ENCODE measurements at regions not wholly inside any gene's neighbourhood (a gene's known extent, or its start where the extent isn't known, plus 50 kb on each side); places are given as distances from the start of the nearest gene placed in this dataset.
"Not testable (repeated sequence)": the region's sequence is repeated elsewhere in the genome, so short reads cannot be mapped to it uniquely, and the experiment has no call there.

- H3K36me3 ChIP-seq (ENCODE audit: control insufficient read depth, insufficient read depth, low read length); H3K4me3 ChIP-seq (ENCODE audit: low read depth, low read length); H3K27me3 ChIP-seq (replicated peaks; ENCODE audit: control insufficient read depth, insufficient read depth, low read length); H3K4me3 Mint-ChIP-seq (ENCODE audit: unreplicated experiment); intact Hi-C loops (cut with micrococcal nuclease; ENCODE audit: unreplicated experiment); CTCF ChIA-PET; BruUV-seq (replicated peaks); DNase-seq; H3K9me3 Mint-ChIP-seq (ENCODE audit: unreplicated experiment); H3K4me1 ChIP-seq; H3K36me3 Mint-ChIP-seq (ENCODE audit: insufficient read depth, unreplicated experiment); H3K27ac Mint-ChIP-seq (ENCODE audit: unreplicated experiment); H3K9me3 ChIP-seq; POLR2A ChIA-PET; H3K27me3 Mint-ChIP-seq (ENCODE audit: insufficient read depth, unreplicated experiment); H3K4me1 Mint-ChIP-seq (ENCODE audit: low read depth, unreplicated experiment): not testable (repeated sequence)
Measured at GRCh38 chr2:87639801-87640440, 108.0 kb upstream of the PLGLB2 start.

GRCh38 chr2:87640961-87641563, 106.8 kb upstream of the PLGLB2 start:
- H3K36me3 Mint-ChIP-seq (ENCODE audit: insufficient read depth, unreplicated experiment); H3K4me3 ChIP-seq (ENCODE audit: low read depth, low read length); POLR2A ChIA-PET; CTCF ChIA-PET; H3K36me3 ChIP-seq (ENCODE audit: control insufficient read depth, insufficient read depth, low read length); H3K27me3 ChIP-seq (replicated peaks; ENCODE audit: control insufficient read depth, insufficient read depth, low read length); BruUV-seq (replicated peaks); H3K9me3 ChIP-seq; H3K27me3 Mint-ChIP-seq (ENCODE audit: insufficient read depth, unreplicated experiment); H3K4me1 ChIP-seq; H3K4me1 Mint-ChIP-seq (ENCODE audit: low read depth, unreplicated experiment); DNase-seq; intact Hi-C loops (cut with micrococcal nuclease; ENCODE audit: unreplicated experiment); H3K9me3 Mint-ChIP-seq (ENCODE audit: unreplicated experiment); H3K4me3 Mint-ChIP-seq (ENCODE audit: unreplicated experiment): not testable (repeated sequence)
- peak overlapping the region; percentile 66 for H3K27ac Mint-ChIP-seq (ENCODE audit: unreplicated experiment)

DNA sequence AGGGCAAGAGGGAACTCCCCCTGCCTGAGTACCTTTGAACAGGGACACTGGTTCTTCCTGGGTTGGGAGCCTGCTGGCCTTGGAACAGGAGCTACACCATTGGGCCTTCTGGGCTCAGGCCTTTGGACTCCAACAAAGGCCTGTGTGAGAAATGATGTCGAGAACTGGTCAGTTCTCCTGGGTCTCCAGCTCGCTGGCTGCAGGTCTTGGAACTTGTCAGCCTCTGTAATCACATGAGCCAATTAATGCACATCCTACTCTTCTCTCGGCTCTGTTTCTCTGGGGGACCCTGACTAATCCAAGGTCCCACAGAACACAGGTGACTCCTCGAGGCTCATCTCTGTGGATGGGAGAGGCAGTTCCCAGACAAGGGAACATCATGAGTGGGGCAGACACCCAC, 104.7 kb upstream of the PLGLB2 start:
- H3K36me3 Mint-ChIP-seq (ENCODE audit: insufficient read depth, unreplicated experiment); H3K27me3 Mint-ChIP-seq (ENCODE audit: insufficient read depth, unreplicated experiment); H3K9me3 ChIP-seq; H3K36me3 ChIP-seq (ENCODE audit: control insufficient read depth, insufficient read depth, low read length); POLR2A ChIA-PET; H3K27me3 ChIP-seq (replicated peaks; ENCODE audit: control insufficient read depth, insufficient read depth, low read length); H3K4me3 Mint-ChIP-seq (ENCODE audit: unreplicated experiment); CTCF ChIA-PET; H3K4me1 ChIP-seq; DNase-seq; H3K9me3 Mint-ChIP-seq (ENCODE audit: unreplicated experiment); H3K4me3 ChIP-seq (ENCODE audit: low read depth, low read length); intact Hi-C loops (cut with micrococcal nuclease; ENCODE audit: unreplicated experiment); BruUV-seq (replicated peaks); H3K27ac Mint-ChIP-seq (ENCODE audit: unreplicated experiment); H3K4me1 Mint-ChIP-seq (ENCODE audit: low read depth, unreplicated experiment): not testable (repeated sequence)

DNA sequence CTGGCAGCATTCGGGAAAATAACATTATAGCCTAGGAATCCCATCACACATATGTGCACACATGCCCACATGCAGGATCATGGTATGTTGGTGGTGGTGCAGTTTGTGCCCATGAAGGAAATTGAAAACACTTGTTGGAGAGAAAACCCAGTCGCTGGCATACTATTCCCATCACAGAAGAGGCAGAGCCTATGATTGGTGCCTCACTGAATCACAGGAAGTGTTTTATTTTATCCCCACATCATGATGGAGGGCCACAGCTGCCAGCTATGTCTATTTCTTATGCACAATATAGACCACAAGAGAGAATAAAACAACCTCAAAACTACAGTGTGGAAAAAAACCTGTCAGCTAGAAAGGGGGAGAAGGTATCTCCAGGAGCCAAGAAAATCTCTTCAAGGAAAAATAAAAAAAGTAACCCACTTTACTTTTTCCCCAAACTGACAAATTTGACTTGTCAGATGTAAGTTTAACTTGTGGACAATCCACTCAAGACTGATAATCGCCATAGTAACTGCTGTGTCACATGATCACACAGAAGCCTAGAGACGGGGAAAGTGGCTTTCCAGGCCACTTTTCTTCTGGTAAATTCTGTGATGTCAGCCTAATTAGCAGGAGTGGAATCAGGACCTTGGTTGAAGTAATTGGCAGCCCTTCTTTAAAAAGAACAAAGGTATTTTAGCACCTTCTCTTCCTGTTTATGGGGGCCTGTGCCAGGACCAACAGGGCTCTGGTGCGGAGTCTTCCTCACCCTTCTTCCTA, 100.0 kb upstream of the PLGLB2 start:
- H3K4me1 ChIP-seq; POLR2A ChIA-PET; intact Hi-C loops (cut with micrococcal nuclease; ENCODE audit: unreplicated experiment); H3K4me3 ChIP-seq (ENCODE audit: low read depth, low read length); H3K4me1 Mint-ChIP-seq (ENCODE audit: low read depth, unreplicated experiment); H3K27ac Mint-ChIP-seq (ENCODE audit: unreplicated experiment); CTCF ChIA-PET; BruUV-seq (replicated peaks); H3K27me3 Mint-ChIP-seq (ENCODE audit: insufficient read depth, unreplicated experiment); H3K9me3 ChIP-seq; DNase-seq; H3K36me3 ChIP-seq (ENCODE audit: control insufficient read depth, insufficient read depth, low read length); H3K4me3 Mint-ChIP-seq (ENCODE audit: unreplicated experiment); H3K27me3 ChIP-seq (replicated peaks; ENCODE audit: control insufficient read depth, insufficient read depth, low read length); H3K36me3 Mint-ChIP-seq (ENCODE audit: insufficient read depth, unreplicated experiment); H3K9me3 Mint-ChIP-seq (ENCODE audit: unreplicated experiment): not testable (repeated sequence)

- H3K4me3 Mint-ChIP-seq (ENCODE audit: unreplicated experiment); DNase-seq; H3K9me3 ChIP-seq; intact Hi-C loops (cut with micrococcal nuclease; ENCODE audit: unreplicated experiment); H3K27ac Mint-ChIP-seq (ENCODE audit: unreplicated experiment); H3K36me3 ChIP-seq (ENCODE audit: control insufficient read depth, insufficient read depth, low read length); H3K4me1 Mint-ChIP-seq (ENCODE audit: low read depth, unreplicated experiment); H3K36me3 Mint-ChIP-seq (ENCODE audit: insufficient read depth, unreplicated experiment); H3K27me3 ChIP-seq (replicated peaks; ENCODE audit: control insufficient read depth, insufficient read depth, low read length); H3K27me3 Mint-ChIP-seq (ENCODE audit: insufficient read depth, unreplicated experiment); H3K4me1 ChIP-seq; H3K4me3 ChIP-seq (ENCODE audit: low read depth, low read length); POLR2A ChIA-PET; CTCF ChIA-PET; H3K9me3 Mint-ChIP-seq (ENCODE audit: unreplicated experiment); BruUV-seq (replicated peaks): not testable (repeated sequence)
Measured at GRCh38 chr2:87648815-87649214, 99.1 kb upstream of the PLGLB2 start.

GRCh38 chr2:87649871-87650270, 98.0 kb upstream of the PLGLB2 start:
- H3K36me3 Mint-ChIP-seq (ENCODE audit: insufficient read depth, unreplicated experiment); CTCF ChIA-PET: not testable (repeated sequence)

GRCh38 chr2:87650837-87651236, 97.0 kb upstream of the PLGLB2 start:
- POLR2A ChIA-PET; H3K4me1 Mint-ChIP-seq (ENCODE audit: low read depth, unreplicated experiment): not testable (repeated sequence)

More at GRCh38 chr2:87649871-87650270, 98.0 kb upstream of the PLGLB2 start:
- H3K4me3 ChIP-seq (ENCODE audit: low read depth, low read length); H3K9me3 Mint-ChIP-seq (ENCODE audit: unreplicated experiment); H3K36me3 ChIP-seq (ENCODE audit: control insufficient read depth, insufficient read depth, low read length); DNase-seq; H3K4me1 Mint-ChIP-seq (ENCODE audit: low read depth, unreplicated experiment); H3K4me1 ChIP-seq; H3K4me3 Mint-ChIP-seq (ENCODE audit: unreplicated experiment); H3K27me3 ChIP-seq (replicated peaks; ENCODE audit: control insufficient read depth, insufficient read depth, low read length); H3K9me3 ChIP-seq; POLR2A ChIA-PET; H3K27ac Mint-ChIP-seq (ENCODE audit: unreplicated experiment); BruUV-seq (replicated peaks); intact Hi-C loops (cut with micrococcal nuclease; ENCODE audit: unreplicated experiment); H3K27me3 Mint-ChIP-seq (ENCODE audit: insufficient read depth, unreplicated experiment): not testable (repeated sequence)

More at GRCh38 chr2:87650837-87651236, 97.0 kb upstream of the PLGLB2 start:
- H3K9me3 ChIP-seq; H3K4me1 ChIP-seq; H3K27me3 ChIP-seq (replicated peaks; ENCODE audit: control insufficient read depth, insufficient read depth, low read length); H3K36me3 ChIP-seq (ENCODE audit: control insufficient read depth, insufficient read depth, low read length); H3K9me3 Mint-ChIP-seq (ENCODE audit: unreplicated experiment); H3K4me3 ChIP-seq (ENCODE audit: low read depth, low read length); intact Hi-C loops (cut with micrococcal nuclease; ENCODE audit: unreplicated experiment); BruUV-seq (replicated peaks); DNase-seq; H3K36me3 Mint-ChIP-seq (ENCODE audit: insufficient read depth, unreplicated experiment); CTCF ChIA-PET; H3K27ac Mint-ChIP-seq (ENCODE audit: unreplicated experiment); H3K4me3 Mint-ChIP-seq (ENCODE audit: unreplicated experiment); H3K27me3 Mint-ChIP-seq (ENCODE audit: insufficient read depth, unreplicated experiment): not testable (repeated sequence)
